ENCODE measurements at regions not wholly inside any gene's neighbourhood (a gene's known extent, or its start where the extent isn't known, plus 50 kb on each side); places are given as distances from the start of the nearest gene placed in this dataset.

- no peak overlapping the region for H3K4me2 ChIP-seq (ENCODE audit: unreplicated experiment)
- no peaks in the 10 kb centered on the region for H3K4me1 ChIP-seq (ENCODE audit: insufficient read depth)
- no peaks in the 10 kb centered on the region for H3K9me2 ChIP-seq (ENCODE audit: insufficient read depth)
- no peaks in the 10 kb centered on the region for H3K36me3 ChIP-seq (ENCODE audit: low read depth)
- no peaks in the 10 kb centered on the region for H3K79me2 ChIP-seq (ENCODE audit: insufficient read depth)
- H3K27ac ChIP-seq = no peak overlapping the region
- DNase-seq = no peak
- H3K4me3 ChIP-seq = no peak overlapping the region
- no peaks in the 10 kb centered on the region for H3F3A ChIP-seq (ENCODE audit: insufficient read depth)
- no peaks in the 10 kb centered on the region for H4K20me1 ChIP-seq (ENCODE audit: insufficient read depth)
- 18 to 28% methylated on average over 2 of the region's 2 CpGs for WGBS, 2 experiments (ENCODE audit: low coverage in 1 of 2, low lambda C conversion rate in 2 of 2, missing lambda C conversion rate in 2 of 2)
- no peak overlapping the region for H2AFZ ChIP-seq
- TF ChIP-seq EZH2phosphoT487 (IDR thresholded peaks at IDR 0.05; ENCODE audit: insufficient read depth, low read depth) (no peak), EZH2 (IDR thresholded peaks at IDR 0.05; ENCODE audit: insufficient read depth, poor library complexity, severe bottlenecking) (no peak)
- no peaks in the 10 kb centered on the region for H3K27me3 ChIP-seq (replicated peaks; ENCODE audit: insufficient read depth)
- in situ Hi-C loops (cut with MboI) = no loop called here
- H3K9me3 ChIP-seq (ENCODE audit: low read depth) = no peaks in the 10 kb centered on the region
- H3K9ac ChIP-seq = no peak overlapping the region
Observed at GRCh38 chr7:68107968-68108367, 1111.3 kb downstream of the TYW1 start.

- no peak overlapping the region for H3K9ac ChIP-seq
- no peaks in the 10 kb centered on the region for H3K4me1 ChIP-seq (ENCODE audit: insufficient read depth)
- H3K9me2 ChIP-seq (ENCODE audit: insufficient read depth) = no peaks in the 10 kb centered on the region
- no peaks in the 10 kb centered on the region for H3K27me3 ChIP-seq (replicated peaks; ENCODE audit: insufficient read depth)
- DNase-seq = no peak
- H2AFZ ChIP-seq = no peak overlapping the region
- no peak overlapping the region for H3K27ac ChIP-seq
- H4K20me1 ChIP-seq (ENCODE audit: insufficient read depth) = no peaks in the 10 kb centered on the region
- no peak overlapping the region for H3K4me2 ChIP-seq (ENCODE audit: unreplicated experiment)
- no peaks in the 10 kb centered on the region for H3F3A ChIP-seq (ENCODE audit: insufficient read depth)
- no peaks in the 10 kb centered on the region for H3K9me3 ChIP-seq (ENCODE audit: low read depth)
- H3K36me3 ChIP-seq (ENCODE audit: low read depth) = no peaks in the 10 kb centered on the region
- TF ChIP-seq EZH2 (IDR thresholded peaks at IDR 0.05; ENCODE audit: insufficient read depth, poor library complexity, severe bottlenecking) (no peak), EZH2phosphoT487 (IDR thresholded peaks at IDR 0.05; ENCODE audit: insufficient read depth, low read depth) (no peak)
- no peak overlapping the region for H3K4me3 ChIP-seq
- in situ Hi-C loops (cut with MboI) = no loop called here
- H3K79me2 ChIP-seq (ENCODE audit: insufficient read depth) = no peaks in the 10 kb centered on the region
- 24 to 27% methylated on average over 6 of the region's 6 CpGs for WGBS, 2 experiments (ENCODE audit: low coverage in 1 of 2, low lambda C conversion rate in 2 of 2, missing lambda C conversion rate in 2 of 2)
Observed at GRCh38 chr7:68109299-68109698, 1112.7 kb downstream of the TYW1 start.

- Histone ChIP-seq H3K27ac (no peak overlapping the region), H3K4me1 (ENCODE audit: insufficient read depth) (no peaks in the 10 kb centered on the region), H3K4me3 (no peak overlapping the region), H4K20me1 (ENCODE audit: insufficient read depth) (no peaks in the 10 kb centered on the region), H3K27me3 (replicated peaks; ENCODE audit: insufficient read depth) (no peaks in the 10 kb centered on the region), H3K79me2 (ENCODE audit: insufficient read depth) (no peaks in the 10 kb centered on the region), H2AFZ (no peak overlapping the region), H3K9ac (no peak overlapping the region), H3K9me2 (ENCODE audit: insufficient read depth) (no peaks in the 10 kb centered on the region), H3F3A (ENCODE audit: insufficient read depth) (no peaks in the 10 kb centered on the region), H3K9me3 (ENCODE audit: low read depth) (no peaks in the 10 kb centered on the region), H3K36me3 (ENCODE audit: low read depth) (no peaks in the 10 kb centered on the region), H3K4me2 (ENCODE audit: unreplicated experiment) (no peak overlapping the region)
- TF ChIP-seq EZH2 (IDR thresholded peaks at IDR 0.05; ENCODE audit: insufficient read depth, poor library complexity, severe bottlenecking) (no peak), EZH2phosphoT487 (IDR thresholded peaks at IDR 0.05; ENCODE audit: insufficient read depth, low read depth) (no peak)
- DNase-seq = no peak
- 18 to 24% methylated on average over 5 of the region's 5 CpGs for WGBS, 2 experiments (ENCODE audit: low coverage in 1 of 2, low lambda C conversion rate in 2 of 2, missing lambda C conversion rate in 2 of 2)
- in situ Hi-C loops (cut with MboI) = no loop called here
Observed at GRCh38 chr7:68119411-68119810, 1122.8 kb downstream of the TYW1 start.

GRCh38 chr7:68121056-68121455 is 1124.4 kb downstream of the TYW1 start:
- TF ChIP-seq EZH2 (IDR thresholded peaks at IDR 0.05; ENCODE audit: insufficient read depth, poor library complexity, severe bottlenecking) = no peak
- no peak for TF ChIP-seq EZH2phosphoT487 (IDR thresholded peaks at IDR 0.05; ENCODE audit: insufficient read depth, low read depth)
- no peaks in the 10 kb centered on the region for H3K9me2 ChIP-seq (ENCODE audit: insufficient read depth)
- no peaks in the 10 kb centered on the region for H4K20me1 ChIP-seq (ENCODE audit: insufficient read depth)
- no peaks in the 10 kb centered on the region for H3F3A ChIP-seq (ENCODE audit: insufficient read depth)
- H3K4me1 ChIP-seq (ENCODE audit: insufficient read depth) = no peaks in the 10 kb centered on the region
- no peak overlapping the region for H3K9ac ChIP-seq
- H3K27me3 ChIP-seq (replicated peaks; ENCODE audit: insufficient read depth) = no peaks in the 10 kb centered on the region
- no peaks in the 10 kb centered on the region for H3K36me3 ChIP-seq (ENCODE audit: low read depth)
- H3K27ac ChIP-seq = no peak overlapping the region
- H3K9me3 ChIP-seq (ENCODE audit: low read depth) = no peaks in the 10 kb centered on the region
- no peaks in the 10 kb centered on the region for H3K79me2 ChIP-seq (ENCODE audit: insufficient read depth)
- H3K4me3 ChIP-seq = no peak overlapping the region
- no peak overlapping the region for H3K4me2 ChIP-seq (ENCODE audit: unreplicated experiment)
- no peak overlapping the region for H2AFZ ChIP-seq
- in situ Hi-C loops (cut with MboI) = no loop called here
- DNase-seq = no peak

- Histone ChIP-seq H3K9me2 (ENCODE audit: insufficient read depth) (no peaks in the 10 kb centered on the region), H3K4me1 (ENCODE audit: insufficient read depth) (no peaks in the 10 kb centered on the region), H3K9ac (no peak overlapping the region), H3K36me3 (ENCODE audit: low read depth) (no peaks in the 10 kb centered on the region), H3K79me2 (ENCODE audit: insufficient read depth) (no peaks in the 10 kb centered on the region), H3K27me3 (replicated peaks; ENCODE audit: insufficient read depth) (no peaks in the 10 kb centered on the region), H3K4me2 (ENCODE audit: unreplicated experiment) (no peak overlapping the region), H2AFZ (no peak overlapping the region), H4K20me1 (ENCODE audit: insufficient read depth) (no peaks in the 10 kb centered on the region), H3K27ac (no peak overlapping the region), H3K9me3 (ENCODE audit: low read depth) (no peaks in the 10 kb centered on the region), H3F3A (ENCODE audit: insufficient read depth) (no peaks in the 10 kb centered on the region), H3K4me3 (no peak overlapping the region)
- no peak for DNase-seq
- WGBS, 2 experiments (ENCODE audit: low coverage in 1 of 2, low lambda C conversion rate in 2 of 2, missing lambda C conversion rate in 2 of 2) = 5 to 9% methylated on average over 9 of the region's 9 CpGs
- in situ Hi-C loops (cut with MboI) = no loop called here
- TF ChIP-seq EZH2 (IDR thresholded peaks at IDR 0.05; ENCODE audit: insufficient read depth, poor library complexity, severe bottlenecking) (no peak), EZH2phosphoT487 (IDR thresholded peaks at IDR 0.05; ENCODE audit: insufficient read depth, low read depth) (no peak)
Observed at GRCh38 chr7:68121655-68122054, 1125.0 kb downstream of the TYW1 start.

All from GM23248 (cell line).